HCT116 (cell line): ENCODE measurements at regions not wholly inside any gene's neighbourhood (a gene's known extent, or its start where the extent isn't known, plus 50 kb on each side); places are given as distances from the start of the nearest gene placed in this dataset.

Source experiments
- ATAC-seq: fragments of 200-7000 bp; cut with Tn5 transposase; 2 replicates; pipeline ENCODE4 v1.9.1; 2020; ENCODE audit warnings: mild to moderate bottlenecking, moderate library complexity
- BruUV-seq: library from RNA; stranded (reverse); fragments of 400-500 nt; replicated peaks from 2 replicates; lab custom pipeline; 2021; lab: Mats Ljungman, UMichigan
- CTCF ChIA-PET: fragments of 300-600 bp; sonication (Branson Sonifier 250); formaldehyde crosslinking; loops from one replicate; lab custom pipeline; 2021; ENCODE audit warnings: antibody characterized with exemption; lab: Charles Lee
- POLR2A ChIA-PET: fragments of 300-600, 350-600 bp; sonication (Branson Sonifier 250); formaldehyde crosslinking; loops from one replicate; lab custom pipeline; 2021; ENCODE audit warnings: antibody characterized with exemption; lab: Charles Lee
- RAD21 ChIA-PET, 2 experiments: fragments of 300-600 bp; sonication (Branson Sonifier 250); formaldehyde crosslinking; loops; one replicate each; lab custom pipeline; 2023; ENCODE audit warnings: low total read pairs in 2 of 2; ENCODE audit not compliant: uncharacterized antibody in 2 of 2, unreplicated experiment in 2 of 2, low non-redundant PET in 1 of 2; lab: Charles Lee
- DNase-seq: peaks from one replicate; pipeline ENCODE4 v3.0.0-alpha.2; 2010; ENCODE audit warnings: low read depth, low spot score
- H2AFZ ChIP-seq: fragments of 200-600 bp; shearing (Covaris generic), sonication (generic); 2 replicates; pipeline ENCODE4 v1.6.1; 2017; ENCODE audit warnings: low read depth, mixed run types, mixed read lengths, antibody characterized with exemption, low read length; ENCODE audit not compliant: poor library complexity, severe bottlenecking
- H3K27ac ChIP-seq: 2 replicates; pipeline ENCODE4 v1.5.1; 2012; ENCODE audit warnings: low read depth, low read length
- H3K27me3 ChIP-seq: fragments of 200-600 bp; sonication (generic); 2 replicates; pipeline ENCODE4 v1.6.1; 2016; ENCODE audit warnings: mixed run types, low read length, mixed read lengths; ENCODE audit not compliant: insufficient read depth
- H3K36me3 ChIP-seq, 2 experiments: fragments of 200-500 bp in 1 of 2; fragments of 200-600 bp in 1 of 2; sonication (Bioruptor generic) in 1 of 2; sonication (generic) in 1 of 2; 2 replicates each; pipeline versions ENCODE4 v1.5.1 to v1.6.1; 2014 to 2016; ENCODE audit warnings: low read length in 2 of 2, inconsistent platforms in 1 of 2, mixed read lengths in 1 of 2, mixed run types in 1 of 2; ENCODE audit not compliant: insufficient read depth in 2 of 2, control insufficient read depth in 1 of 2
- H3K4me1 ChIP-seq, 2 experiments: fragments of 200-600 bp in 1 of 2; sonication (generic) in 1 of 2; 2 replicates each; pipeline versions ENCODE4 v1.5.1 to v1.6.1; 2012 to 2017; ENCODE audit warnings: low read length in 2 of 2, inconsistent platforms in 1 of 2, mild to moderate bottlenecking in 1 of 2, mixed read lengths in 1 of 2, mixed run types in 1 of 2, moderate library complexity in 1 of 2; ENCODE audit not compliant: insufficient read depth in 2 of 2, control insufficient read depth in 1 of 2
- H3K4me2 ChIP-seq: fragments of 200-600 bp; sonication (generic); 2 replicates; pipeline ENCODE4 v1.6.1; 2017; ENCODE audit warnings: mixed run types, low read length, mixed read lengths
- H3K4me3 ChIP-seq, 2 experiments: fragments of 200-600 bp in 1 of 2; sonication (generic) in 1 of 2; replicated peaks in 1 of 2; 2 replicates each; pipeline ENCODE4 v1.5.1; 2011 to 2016; ENCODE audit warnings: low read length in 2 of 2, control low read depth in 1 of 2, low read depth in 1 of 2, mild to moderate bottlenecking in 1 of 2, mixed read lengths in 1 of 2, mixed run types in 1 of 2
- H3K79me2 ChIP-seq: fragments of 200-600 bp; sonication (generic); 2 replicates; pipeline ENCODE4 v1.6.1; 2017; ENCODE audit warnings: mild to moderate bottlenecking, mixed run types, low read length, moderate library complexity, mixed read lengths; ENCODE audit not compliant: insufficient read depth
- H3K9ac ChIP-seq: fragments of 200-600 bp; sonication (generic); 2 replicates; pipeline ENCODE4 v1.6.1; 2016; ENCODE audit warnings: low read length, mixed read lengths
- H3K9me2 ChIP-seq: fragments of 200-600 bp; sonication (generic), shearing (Covaris generic); 2 replicates; pipeline ENCODE4 v1.6.1; 2017; ENCODE audit warnings: mixed run types, mild to moderate bottlenecking, moderate library complexity; ENCODE audit not compliant: insufficient read depth
- H3K9me3 ChIP-seq, 2 experiments: fragments of 200-500 bp in 1 of 2; fragments of 200-600 bp in 1 of 2; sonication (Bioruptor generic) in 1 of 2; sonication (generic) in 1 of 2; 2 replicates each; pipeline ENCODE4 v1.6.1; 2014 to 2017; ENCODE audit warnings: low read length in 2 of 2, mixed read lengths in 2 of 2, inconsistent platforms in 1 of 2, low read depth in 1 of 2, mild to moderate bottlenecking in 1 of 2, mixed run types in 1 of 2, moderate library complexity in 1 of 2; ENCODE audit not compliant: control insufficient read depth in 1 of 2, insufficient read depth in 1 of 2
- H4K20me1 ChIP-seq: fragments of 200-600 bp; sonication (generic), shearing (Covaris generic); 2 replicates; pipeline ENCODE4 v1.6.1; 2017; ENCODE audit warnings: mixed run types, mild to moderate bottlenecking, moderate library complexity; ENCODE audit not compliant: insufficient read depth
- ATF3 ChIP-seq: IDR thresholded peaks from 2 replicates; pipeline ENCODE4 v1.6.1; 2012
- CEBPB ChIP-seq: IDR thresholded peaks from 2 replicates; pipeline ENCODE4 v1.6.1; 2012; ENCODE audit warnings: low read depth
- CTCF ChIP-seq, 3 experiments: fragments of 200-600 bp in 1 of 3; sonication (generic) in 1 of 3; IDR thresholded peaks in 2 of 3; conservative IDR thresholded peaks in 1 of 3; 2 replicates each; pipeline ENCODE4 v1.5.1; 2012 to 2017; ENCODE audit warnings: low read depth in 2 of 3, low read length in 2 of 3, antibody characterized with exemption in 1 of 3, borderline replicate concordance in 1 of 3, control low read depth in 1 of 3, mild to moderate bottlenecking in 1 of 3, mixed read lengths in 1 of 3, mixed run types in 1 of 3, moderate library complexity in 1 of 3; ENCODE audit not compliant: insufficient read depth in 1 of 3
- EZH2 ChIP-seq: fragments of 200-600 bp; sonication (generic); IDR thresholded peaks from 2 replicates; pipeline ENCODE4 v1.6.1; 2017; ENCODE audit warnings: antibody characterized with exemption, mixed run types
- POLR2A ChIP-seq: IDR thresholded peaks from 2 replicates; pipeline ENCODE4 v1.7.0; 2011; ENCODE audit warnings: borderline replicate concordance; ENCODE audit not compliant: insufficient read depth, insufficient read length; ENCODE audit errors: extremely low read depth
- RAD21 ChIP-seq: IDR thresholded peaks from 2 replicates; pipeline ENCODE4 v1.6.1; 2012; ENCODE audit warnings: low read depth, mild to moderate bottlenecking
- REST ChIP-seq: IDR thresholded peaks from 2 replicates; pipeline ENCODE4 v1.6.1; 2012; ENCODE audit warnings: low read depth
- YY1 ChIP-seq: IDR thresholded peaks from 2 replicates; pipeline ENCODE4 v1.6.1; 2011; ENCODE audit warnings: low read length, low read depth, moderate library complexity, mild to moderate bottlenecking; ENCODE audit not compliant: insufficient replicate concordance; ENCODE audit errors: extremely low read depth
- ZBTB33 ChIP-seq: IDR thresholded peaks from 2 replicates; pipeline ENCODE4 v1.6.1; 2011; ENCODE audit warnings: mild to moderate bottlenecking, low read length, moderate library complexity; ENCODE audit not compliant: insufficient replicate concordance; ENCODE audit errors: extremely low read depth
- intact Hi-C: fragments of 100-400 bp; cut with micrococcal nuclease; formaldehyde crosslinking; loops from 2 replicates; pipeline ENCODE4 v1.10.0; 2022

- ChIA-PET POLR2A (no interaction called here), RAD21 (no interaction called here), CTCF (interaction anchor here (0.6 kb wide), 1 partner anchor 152 kb away, joined by 3 read pairs; no protein-coding TSS in a partner anchor)
- ATAC-seq (no peak), DNase-seq (no peak)
- Histone ChIP-seq H3K4me2 (no peak overlapping the region), H3K4me3 (no peak overlapping the region), H3K9ac (no peak overlapping the region), H4K20me1 (no peaks in the 10 kb centered on the region), H3K9me3 (no peaks in the 10 kb centered on the region), H3K27ac (no peak overlapping the region), H3K9me2 (no peaks in the 10 kb centered on the region), H3K4me1 (peaks cover 0 to 6% of the 10 kb centered on the region in 2 experiments; a peak in 1 of 4 replicates), H3K36me3 (no peaks in the 10 kb centered on the region), H2AFZ (no peak overlapping the region), H3K27me3 (no peaks in the 10 kb centered on the region), H3K79me2 (no peaks in the 10 kb centered on the region)
- intact Hi-C loops = no loop called here
- no TSS peak for BruUV-seq
- TF ChIP-seq RAD21 (no peak), EZH2 (no peak), POLR2A (no peak), CEBPB (no peak), ZBTB33 (no peak), YY1 (no peak), REST (no peak), ATF3 (no peak), CTCF (IDR thresholded peaks at IDR 0.05 in 2 of 3, conservative IDR thresholded peaks at IDR 0.05 in 1 of 3; ENCODE audit: borderline replicate concordance in 1 of 3, insufficient read depth in 1 of 3, low read depth in 2 of 3, low read length in 2 of 3) (no peak)
Measured at GRCh38 chr15:96183867-96184266, 146.6 kb upstream of the NR2F2 start.
